ENCODE measurements at regions not wholly inside any gene's neighbourhood (a gene's known extent, or its start where the extent isn't known, plus 50 kb on each side); places are given as distances from the start of the nearest gene placed in this dataset.

- DNase-seq, result no peak
Measured at GRCh38 chr16:17724242-17724898, 253.6 kb upstream of the XYLT1 start.

GRCh38 chr16:17723531-17724134, 252.9 kb upstream of the XYLT1 start:
- DNase-seq, result no peak

GRCh38 chr16:17718495-17718894, 247.7 kb upstream of the XYLT1 start:
- DNase-seq, result no peak

GRCh38 chr16:17705847-17706246, 235.1 kb upstream of the XYLT1 start:
- DNase-seq, result no peak

GRCh38 chr16:17696616-17697015, 225.9 kb upstream of the XYLT1 start:
- no peak for DNase-seq

GRCh38 chr16:17692484-17692883, 221.7 kb upstream of the XYLT1 start:
- no peak for DNase-seq

- no peak for DNase-seq
Measured at GRCh38 chr16:17691899-17692176, 221.1 kb upstream of the XYLT1 start.

GRCh38 chr16:17691106-17691898, 220.5 kb upstream of the XYLT1 start:
- no peak for DNase-seq

GRCh38 chr16:17685447-17685846, 214.7 kb upstream of the XYLT1 start:
- DNase-seq, result no peak

GRCh38 chr16:17683281-17683680, 212.5 kb upstream of the XYLT1 start:
- DNase-seq, result no peak

GRCh38 chr16:17676171-17676570, 205.4 kb upstream of the XYLT1 start:
- DNase-seq, result no peak

GRCh38 chr16:17668386-17668785, 197.6 kb upstream of the XYLT1 start:
- no peak for DNase-seq

- no peak for DNase-seq
Measured at GRCh38 chr16:17666293-17666692, 195.5 kb upstream of the XYLT1 start.

GRCh38 chr16:17658881-17659280, 188.1 kb upstream of the XYLT1 start:
- DNase-seq, result no peak

GRCh38 chr16:17657045-17657444, 186.3 kb upstream of the XYLT1 start:
- DNase-seq, result no peak

- no peak for DNase-seq
Measured at GRCh38 chr16:17654571-17654970, 183.8 kb upstream of the XYLT1 start.

- no peak for DNase-seq
Measured at GRCh38 chr16:17654142-17654541, 183.4 kb upstream of the XYLT1 start.

GRCh38 chr16:17647879-17648872, 177.4 kb upstream of the XYLT1 start:
- no peak for DNase-seq

- DNase-seq, result no peak
Measured at GRCh38 chr16:17643935-17644334, 173.2 kb upstream of the XYLT1 start.

GRCh38 chr16:17641990-17642389, 171.2 kb upstream of the XYLT1 start:
- no peak for DNase-seq

- no peak for DNase-seq
Measured at GRCh38 chr16:17638134-17638533, 167.4 kb upstream of the XYLT1 start.

GRCh38 chr16:17635183-17635582, 164.4 kb upstream of the XYLT1 start:
- no peak for DNase-seq
